ENCODE measurements at regions not wholly inside any gene's neighbourhood (a gene's known extent, or its start where the extent isn't known, plus 50 kb on each side); places are given as distances from the start of the nearest gene placed in this dataset.

DNA sequence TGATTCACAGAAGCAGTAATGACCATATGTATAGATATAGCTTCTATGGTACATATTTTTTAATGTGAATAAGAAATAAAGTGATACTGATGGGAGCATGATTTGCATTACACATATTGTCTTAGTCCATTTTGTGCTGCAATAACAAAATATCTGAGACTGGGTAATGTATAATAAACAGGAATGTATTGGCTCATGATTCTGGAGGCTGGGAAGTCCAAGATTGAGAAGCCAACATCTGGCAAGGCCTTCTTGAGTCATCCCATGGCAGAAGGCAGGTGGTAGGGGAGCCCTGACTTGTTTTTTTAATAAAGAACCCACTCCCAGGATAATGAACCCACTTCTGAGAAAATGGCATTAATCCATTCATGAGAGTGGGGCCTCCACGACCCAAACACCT lies 185.6 kb upstream of the RREB1 start:
- TF ChIP-seq, protein P1, sequence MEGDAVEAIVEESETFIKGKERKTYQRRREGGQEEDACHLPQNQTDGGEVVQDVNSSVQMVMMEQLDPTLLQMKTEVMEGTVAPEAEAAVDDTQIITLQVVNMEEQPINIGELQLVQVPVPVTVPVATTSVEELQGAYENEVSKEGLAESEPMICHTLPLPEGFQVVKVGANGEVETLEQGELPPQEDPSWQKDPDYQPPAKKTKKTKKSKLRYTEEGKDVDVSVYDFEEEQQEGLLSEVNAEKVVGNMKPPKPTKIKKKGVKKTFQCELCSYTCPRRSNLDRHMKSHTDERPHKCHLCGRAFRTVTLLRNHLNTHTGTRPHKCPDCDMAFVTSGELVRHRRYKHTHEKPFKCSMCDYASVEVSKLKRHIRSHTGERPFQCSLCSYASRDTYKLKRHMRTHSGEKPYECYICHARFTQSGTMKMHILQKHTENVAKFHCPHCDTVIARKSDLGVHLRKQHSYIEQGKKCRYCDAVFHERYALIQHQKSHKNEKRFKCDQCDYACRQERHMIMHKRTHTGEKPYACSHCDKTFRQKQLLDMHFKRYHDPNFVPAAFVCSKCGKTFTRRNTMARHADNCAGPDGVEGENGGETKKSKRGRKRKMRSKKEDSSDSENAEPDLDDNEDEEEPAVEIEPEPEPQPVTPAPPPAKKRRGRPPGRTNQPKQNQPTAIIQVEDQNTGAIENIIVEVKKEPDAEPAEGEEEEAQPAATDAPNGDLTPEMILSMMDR (IDR thresholded peaks at IDR 0.05; ENCODE audit: low read length): no peak
- no peak for TF ChIP-seq EZH2 (IDR thresholded peaks at IDR 0.05; ENCODE audit: borderline replicate concordance, low read length)
